ENCODE measurements at regions not wholly inside any gene's neighbourhood (a gene's known extent, or its start where the extent isn't known, plus 50 kb on each side); places are given as distances from the start of the nearest gene placed in this dataset.
A peak's percentile ranks its signal among the peaks of the same experiment; 100 is the strongest.

GRCh38 chr5:174419540-174420132, 304.7 kb upstream of the MSX2 start (continued):
- TF ChIP-seq SP4 (IDR thresholded peaks at IDR 0.05; ENCODE audit: low read length), result no peak
- TF ChIP-seq MAX (IDR thresholded peaks at IDR 0.05), result peak; percentile 43
- no peak for TF ChIP-seq TBP (IDR thresholded peaks at IDR 0.05; ENCODE audit: low read depth, low read length)
- TF ChIP-seq SRF (IDR thresholded peaks at IDR 0.05; ENCODE audit: low read depth, low read length), result no peak
- TF ChIP-seq, protein P1, sequence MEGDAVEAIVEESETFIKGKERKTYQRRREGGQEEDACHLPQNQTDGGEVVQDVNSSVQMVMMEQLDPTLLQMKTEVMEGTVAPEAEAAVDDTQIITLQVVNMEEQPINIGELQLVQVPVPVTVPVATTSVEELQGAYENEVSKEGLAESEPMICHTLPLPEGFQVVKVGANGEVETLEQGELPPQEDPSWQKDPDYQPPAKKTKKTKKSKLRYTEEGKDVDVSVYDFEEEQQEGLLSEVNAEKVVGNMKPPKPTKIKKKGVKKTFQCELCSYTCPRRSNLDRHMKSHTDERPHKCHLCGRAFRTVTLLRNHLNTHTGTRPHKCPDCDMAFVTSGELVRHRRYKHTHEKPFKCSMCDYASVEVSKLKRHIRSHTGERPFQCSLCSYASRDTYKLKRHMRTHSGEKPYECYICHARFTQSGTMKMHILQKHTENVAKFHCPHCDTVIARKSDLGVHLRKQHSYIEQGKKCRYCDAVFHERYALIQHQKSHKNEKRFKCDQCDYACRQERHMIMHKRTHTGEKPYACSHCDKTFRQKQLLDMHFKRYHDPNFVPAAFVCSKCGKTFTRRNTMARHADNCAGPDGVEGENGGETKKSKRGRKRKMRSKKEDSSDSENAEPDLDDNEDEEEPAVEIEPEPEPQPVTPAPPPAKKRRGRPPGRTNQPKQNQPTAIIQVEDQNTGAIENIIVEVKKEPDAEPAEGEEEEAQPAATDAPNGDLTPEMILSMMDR (IDR thresholded peaks at IDR 0.05; ENCODE audit: control extremely low read depth in 1 of 3, insufficient read depth in 1 of 3, low read depth in 1 of 3, low read length in 3 of 3), result peak; percentile 86 to 93 (median 91)
- no peak for TF ChIP-seq SIX5 (IDR thresholded peaks at IDR 0.05; ENCODE audit: low read depth, low read length)
- no peak for TF ChIP-seq POU5F1 (IDR thresholded peaks at IDR 0.05; ENCODE audit: low read depth, low read length)
- TF ChIP-seq RBBP5 (IDR thresholded peaks at IDR 0.05; ENCODE audit: borderline replicate concordance, low read depth, low read length), result no peak
- no peak for TF ChIP-seq RFX5 (IDR thresholded peaks at IDR 0.05; ENCODE audit: borderline replicate concordance, low read depth, low read length)
- TF ChIP-seq SUZ12 (IDR thresholded peaks at IDR 0.05; ENCODE audit: low read length), result no peak
- peak; percentile 61 for TF ChIP-seq KDM5A (IDR thresholded peaks at IDR 0.05; ENCODE audit: low read length)
- TF ChIP-seq RAD21 (IDR thresholded peaks at IDR 0.05 in 1 of 2, conservative IDR thresholded peaks at IDR 0.05 in 1 of 2; ENCODE audit: low read depth in 2 of 2, low read length in 2 of 2), result peak; percentile 99
- TF ChIP-seq, protein P2, sequence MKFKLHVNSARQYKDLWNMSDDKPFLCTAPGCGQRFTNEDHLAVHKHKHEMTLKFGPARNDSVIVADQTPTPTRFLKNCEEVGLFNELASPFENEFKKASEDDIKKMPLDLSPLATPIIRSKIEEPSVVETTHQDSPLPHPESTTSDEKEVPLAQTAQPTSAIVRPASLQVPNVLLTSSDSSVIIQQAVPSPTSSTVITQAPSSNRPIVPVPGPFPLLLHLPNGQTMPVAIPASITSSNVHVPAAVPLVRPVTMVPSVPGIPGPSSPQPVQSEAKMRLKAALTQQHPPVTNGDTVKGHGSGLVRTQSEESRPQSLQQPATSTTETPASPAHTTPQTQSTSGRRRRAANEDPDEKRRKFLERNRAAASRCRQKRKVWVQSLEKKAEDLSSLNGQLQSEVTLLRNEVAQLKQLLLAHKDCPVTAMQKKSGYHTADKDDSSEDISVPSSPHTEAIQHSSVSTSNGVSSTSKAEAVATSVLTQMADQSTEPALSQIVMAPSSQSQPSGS (IDR thresholded peaks at IDR 0.05; ENCODE audit: low read length), result no peak
- no peak for TF ChIP-seq TEAD4 (IDR thresholded peaks at IDR 0.05; ENCODE audit: low read depth, low read length)
- TF ChIP-seq SP1 (IDR thresholded peaks at IDR 0.05; ENCODE audit: low read depth, low read length), result no peak
- no peak for TF ChIP-seq ATF3 (IDR thresholded peaks at IDR 0.05; ENCODE audit: insufficient read depth, low read depth, low read length)
- TF ChIP-seq ZNF274 (IDR thresholded peaks at IDR 0.05; ENCODE audit: borderline replicate concordance, extremely low read depth, low read length), result no peak
- no peak for TF ChIP-seq JUND (IDR thresholded peaks at IDR 0.05; ENCODE audit: low read length)
- no peak for TF ChIP-seq CEBPB (IDR thresholded peaks at IDR 0.05; ENCODE audit: low read depth, low read length)
- TF ChIP-seq TAF7 (optimal IDR thresholded peaks at IDR 0.05; ENCODE audit: borderline replicate concordance, low read depth, low read length), result no peak
- TF ChIP-seq BACH1 (IDR thresholded peaks at IDR 0.05; ENCODE audit: low read length), result no peak
